Lower lobe of right lung (tissue), 2 donors: ENCODE measurements at regions not wholly inside any gene's neighbourhood (a gene's known extent, or its start where the extent isn't known, plus 50 kb on each side); places are given as distances from the start of the nearest gene placed in this dataset.

Experiments used
- ATAC-seq, 2 donors: fragments of 200-7000 bp; cut with Tn5 transposase; one replicate each; pipeline ENCODE4 v1.9.1; 2020 to 2022; ENCODE audit warnings: mild to moderate bottlenecking in 2 of 2, moderate library complexity in 2 of 2
- DNase-seq: peaks from one replicate; pipeline ENCODE4 v3.0.0-alpha.2; 2020
- H3K27ac ChIP-seq: fragments of 200-600 bp; one replicate; pipeline ENCODE4 v1.8.0; 2022
- H3K27me3 ChIP-seq: fragments of 200-600 bp; one replicate; pipeline ENCODE4 v1.8.0; 2022; ENCODE audit warnings: low read depth
- H3K36me3 ChIP-seq: fragments of 200-600 bp; one replicate; pipeline ENCODE4 v1.8.0; 2022; ENCODE audit warnings: mild to moderate bottlenecking
- H3K4me1 ChIP-seq: fragments of 200-600 bp; one replicate; pipeline ENCODE4 v1.8.0; 2022
- H3K4me3 ChIP-seq: fragments of 200-600 bp; one replicate; pipeline ENCODE4 v1.8.0; 2022; ENCODE audit warnings: mild to moderate bottlenecking
- H3K9me3 ChIP-seq: fragments of 200-600 bp; one replicate; pipeline ENCODE4 v1.8.0; 2022
- CTCF ChIP-seq: fragments of 200-600 bp; IDR thresholded peaks from one replicate; pipeline ENCODE4 v1.8.0; 2022; ENCODE audit warnings: antibody characterized with exemption, mild to moderate bottlenecking
- intact Hi-C: fragments of 100-400 bp; cut with DNase I; formaldehyde crosslinking; loops from one replicate; pipeline ENCODE4 v1.11.0; 2022
- donor health status: DM: no; HTN: yes; CAD: no; lungs with severe emphysema.

- no peak for DNase-seq
Measured at GRCh38 chr1:55974714-55975441, 604.5 kb downstream of the PLPP3 start.

GRCh38 chr1:55970526-55971110 lies 608.7 kb downstream of the PLPP3 start:
- intact Hi-C loops, result no loop called here
- H3K4me3 ChIP-seq, result no peak overlapping the region
- no peak for TF ChIP-seq CTCF
- no peaks in the 10 kb centered on the region for H3K4me1 ChIP-seq
- ATAC-seq, result no peak
- H3K27ac ChIP-seq, result no peak overlapping the region
- no peak for DNase-seq
- no peaks in the 10 kb centered on the region for H3K36me3 ChIP-seq
- no peaks in the 10 kb centered on the region for H3K9me3 ChIP-seq
- H3K27me3 ChIP-seq, result no peaks in the 10 kb centered on the region

More at GRCh38 chr1:55974714-55975441, 604.5 kb downstream of the PLPP3 start:
- intact Hi-C loops, result no loop called here
- Histone ChIP-seq H3K27ac (no peak overlapping the region), H3K4me3 (no peak overlapping the region), H3K4me1 (no peaks in the 10 kb centered on the region), H3K9me3 (no peaks in the 10 kb centered on the region), H3K27me3 (no peaks in the 10 kb centered on the region), H3K36me3 (no peaks in the 10 kb centered on the region)
- no peak for ATAC-seq
- TF ChIP-seq CTCF, result no peak

- intact Hi-C loops, result no loop called here
- no peak overlapping the region for H3K4me3 ChIP-seq
- no peaks in the 10 kb centered on the region for H3K9me3 ChIP-seq
- ATAC-seq, result no peak
- H3K36me3 ChIP-seq, result no peaks in the 10 kb centered on the region
- DNase-seq, result no peak
- H3K27ac ChIP-seq, result no peak overlapping the region
- no peaks in the 10 kb centered on the region for H3K27me3 ChIP-seq
- H3K4me1 ChIP-seq, result no peaks in the 10 kb centered on the region
- TF ChIP-seq CTCF, result no peak
Measured at GRCh38 chr1:55969322-55969721, 610.0 kb downstream of the PLPP3 start.

- TF ChIP-seq CTCF, result no peak
- Histone ChIP-seq H3K36me3 (no peaks in the 10 kb centered on the region), H3K27me3 (no peaks in the 10 kb centered on the region), H3K4me1 (no peaks in the 10 kb centered on the region), H3K27ac (no peak overlapping the region), H3K4me3 (no peak overlapping the region), H3K9me3 (no peaks in the 10 kb centered on the region)
- intact Hi-C loops, result no loop called here
- DNase-seq (no peak), ATAC-seq (no peak)
Measured at GRCh38 chr1:55968661-55969060, 610.7 kb downstream of the PLPP3 start.

- no peak for ATAC-seq
- no peaks in the 10 kb centered on the region for H3K27me3 ChIP-seq
- intact Hi-C loops, result no loop called here
- no peak for DNase-seq
- no peak for TF ChIP-seq CTCF
- no peak overlapping the region for H3K27ac ChIP-seq
- no peaks in the 10 kb centered on the region for H3K36me3 ChIP-seq
- H3K9me3 ChIP-seq, result no peaks in the 10 kb centered on the region
- no peaks in the 10 kb centered on the region for H3K4me1 ChIP-seq
- no peak overlapping the region for H3K4me3 ChIP-seq
Measured at GRCh38 chr1:55965981-55966461, 613.3 kb downstream of the PLPP3 start.
